A673 (cell line): ENCODE measurements at regions not wholly inside any gene's neighbourhood (a gene's known extent, or its start where the extent isn't known, plus 50 kb on each side); places are given as distances from the start of the nearest gene placed in this dataset.
A peak's percentile ranks its signal among the peaks of the same experiment; 100 is the strongest.

Experiments used
- BruUV-seq: library from RNA; stranded (reverse); fragments of 400-500 nt; replicated peaks from 2 replicates; lab custom pipeline; 2021; lab: Mats Ljungman, UMichigan
- CTCF ChIA-PET: fragments of 300-600 bp; sonication (Branson Sonifier 250); formaldehyde crosslinking; loops from one replicate; lab custom pipeline; 2022; ENCODE audit warnings: antibody characterized with exemption; lab: Charles Lee
- POLR2A ChIA-PET: fragments of 300-600 bp; sonication (Branson Sonifier 250); formaldehyde crosslinking; loops from one replicate; lab custom pipeline; 2022; ENCODE audit warnings: antibody characterized with exemption; ENCODE audit not compliant: low non-redundant PET; lab: Charles Lee
- DNase-seq: peaks from one replicate; pipeline ENCODE4 v3.0.0-alpha.2; 2015; ENCODE audit warnings: low spot score
- H3K27ac ChIP-seq: fragments of 200-600 bp; sonication (generic); 2 replicates; pipeline ENCODE4 v1.5.1; 2016; ENCODE audit warnings: mixed run types, low read depth, mild to moderate bottlenecking, mixed read lengths, antibody characterized with exemption, low read length; ENCODE audit not compliant: poor library complexity, severe bottlenecking
- H3K27me3 ChIP-seq: fragments of 200-600 bp; sonication (generic); replicated peaks from 2 replicates; pipeline ENCODE4 v1.6.1; 2017; ENCODE audit warnings: mixed run types, low read depth, mild to moderate bottlenecking, mixed read lengths, antibody characterized with exemption, low read length; ENCODE audit not compliant: insufficient read depth, poor library complexity
- H3K36me3 ChIP-seq: fragments of 200-600 bp; sonication (generic); 2 replicates; pipeline ENCODE4 v1.6.1; 2016; ENCODE audit warnings: mixed run types, mild to moderate bottlenecking, mixed read lengths, antibody characterized with exemption, low read length; ENCODE audit not compliant: insufficient read depth, poor library complexity, severe bottlenecking
- H3K4me1 ChIP-seq: fragments of 200-600 bp; sonication (generic); 2 replicates; pipeline ENCODE4 v1.6.1; 2017; ENCODE audit warnings: mixed run types, mild to moderate bottlenecking, mixed read lengths, antibody characterized with exemption, low read length; ENCODE audit not compliant: insufficient read depth, poor library complexity, severe bottlenecking
- H3K4me3 ChIP-seq: fragments of 200-600 bp; sonication (generic); 2 replicates; pipeline ENCODE4 v1.5.1; 2016; ENCODE audit warnings: low read depth, mixed run types, mild to moderate bottlenecking, mixed read lengths, low read length; ENCODE audit not compliant: poor library complexity, severe bottlenecking
- H3K9me3 ChIP-seq: fragments of 200-600 bp; sonication (generic); 2 replicates; pipeline ENCODE4 v1.6.1; 2016; ENCODE audit warnings: mixed run types, low read depth, mild to moderate bottlenecking, mixed read lengths, antibody characterized with exemption, low read length; ENCODE audit not compliant: poor library complexity, severe bottlenecking
- EZH2 ChIP-seq: fragments of 200-600 bp; sonication (generic); IDR thresholded peaks from 2 replicates; pipeline ENCODE4 v1.6.1; 2017; ENCODE audit warnings: borderline replicate concordance, low read depth, mild to moderate bottlenecking, mixed read lengths, antibody characterized with exemption, low read length; ENCODE audit not compliant: poor library complexity, severe bottlenecking
- intact Hi-C: fragments of 100-400 bp; cut with micrococcal nuclease; formaldehyde crosslinking; loops from one replicate; pipeline ENCODE4 v1.10.0; 2022; ENCODE audit not compliant: unreplicated experiment
- TF ChIP-seq, protein P1 (sequence below): fragments of 300-800, 200-600 bp; sonication (generic); conservative IDR thresholded peaks from 2 replicates; pipeline ENCODE4 v1.5.1; 2017; ENCODE audit warnings: low read depth, mild to moderate bottlenecking, antibody characterized with exemption, low read length, moderate library complexity, mixed read lengths

GRCh38 chr7:85695533-85695932, 508.7 kb upstream of the SEMA3D start:
- Histone ChIP-seq H3K27ac (no peak overlapping the region), H3K4me3 (no peak overlapping the region), H3K27me3 (no peaks in the 10 kb centered on the region), H3K4me1 (no peaks in the 10 kb centered on the region), H3K36me3 (no peaks in the 10 kb centered on the region), H3K9me3 (no peaks in the 10 kb centered on the region)
- ChIA-PET CTCF (no interaction called here), POLR2A (interaction anchor here (0.7 kb wide), 1 partner anchor 95 kb away, joined by 3 read pairs; no protein-coding TSS in a partner anchor)
- intact Hi-C loops: no loop called here
- DNase-seq: no peak
- BruUV-seq: no TSS peak
- TF ChIP-seq, protein P1, sequence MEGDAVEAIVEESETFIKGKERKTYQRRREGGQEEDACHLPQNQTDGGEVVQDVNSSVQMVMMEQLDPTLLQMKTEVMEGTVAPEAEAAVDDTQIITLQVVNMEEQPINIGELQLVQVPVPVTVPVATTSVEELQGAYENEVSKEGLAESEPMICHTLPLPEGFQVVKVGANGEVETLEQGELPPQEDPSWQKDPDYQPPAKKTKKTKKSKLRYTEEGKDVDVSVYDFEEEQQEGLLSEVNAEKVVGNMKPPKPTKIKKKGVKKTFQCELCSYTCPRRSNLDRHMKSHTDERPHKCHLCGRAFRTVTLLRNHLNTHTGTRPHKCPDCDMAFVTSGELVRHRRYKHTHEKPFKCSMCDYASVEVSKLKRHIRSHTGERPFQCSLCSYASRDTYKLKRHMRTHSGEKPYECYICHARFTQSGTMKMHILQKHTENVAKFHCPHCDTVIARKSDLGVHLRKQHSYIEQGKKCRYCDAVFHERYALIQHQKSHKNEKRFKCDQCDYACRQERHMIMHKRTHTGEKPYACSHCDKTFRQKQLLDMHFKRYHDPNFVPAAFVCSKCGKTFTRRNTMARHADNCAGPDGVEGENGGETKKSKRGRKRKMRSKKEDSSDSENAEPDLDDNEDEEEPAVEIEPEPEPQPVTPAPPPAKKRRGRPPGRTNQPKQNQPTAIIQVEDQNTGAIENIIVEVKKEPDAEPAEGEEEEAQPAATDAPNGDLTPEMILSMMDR: no peak
- TF ChIP-seq EZH2: no peak

DNA sequence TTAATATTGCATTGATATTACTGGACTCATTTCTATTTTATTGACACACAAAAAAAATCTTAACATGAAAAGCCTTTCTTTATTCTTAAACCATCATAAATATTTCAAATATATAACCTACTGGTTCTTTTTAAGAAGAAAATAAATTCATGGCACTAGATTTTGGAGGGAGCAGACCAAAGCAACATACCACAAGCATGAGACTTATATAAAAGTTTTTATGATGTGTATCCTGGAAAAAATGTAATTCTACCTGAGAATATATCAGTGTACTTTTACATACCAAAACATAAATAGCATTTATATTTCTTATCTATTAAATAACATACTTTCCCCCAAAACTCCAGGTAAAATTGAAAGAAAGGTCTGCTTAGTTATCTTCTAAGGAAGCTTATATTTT, 508.2 kb upstream of the SEMA3D start:
- TF ChIP-seq EZH2: no peak
- TF ChIP-seq, protein P1: no peak
- no peaks in the 10 kb centered on the region for H3K4me1 ChIP-seq
- no peaks in the 10 kb centered on the region for H3K9me3 ChIP-seq
- H3K27ac ChIP-seq: no peak overlapping the region
- intact Hi-C loops: no loop called here
- no peak for DNase-seq
- H3K27me3 ChIP-seq: no peaks in the 10 kb centered on the region
- CTCF ChIA-PET: no interaction called here
- BruUV-seq: no TSS peak
- H3K36me3 ChIP-seq: no peaks in the 10 kb centered on the region
- POLR2A ChIA-PET: no interaction called here
- no peak overlapping the region for H3K4me3 ChIP-seq

GRCh38 chr7:85693326-85693725, 506.5 kb upstream of the SEMA3D start:
- Histone ChIP-seq H3K36me3 (no peaks in the 10 kb centered on the region), H3K4me3 (no peak overlapping the region), H3K27ac (no peak overlapping the region), H3K27me3 (no peaks in the 10 kb centered on the region), H3K9me3 (no peaks in the 10 kb centered on the region), H3K4me1 (no peaks in the 10 kb centered on the region)
- peak; percentile 60 for DNase-seq
- no peak for TF ChIP-seq EZH2
- TF ChIP-seq, protein P1: no peak
- no TSS peak for BruUV-seq
- ChIA-PET POLR2A (no interaction called here), CTCF (no interaction called here)
- intact Hi-C loops: no loop called here
